ENCODE measurements at regions not wholly inside any gene's neighbourhood (a gene's known extent, or its start where the extent isn't known, plus 50 kb on each side); places are given as distances from the start of the nearest gene placed in this dataset.

- TF ChIP-seq ISL1 (CRISPR knock-in tag; IDR thresholded peaks at IDR 0.05) (no peak), PATZ1 (CRISPR knock-in tag; IDR thresholded peaks at IDR 0.05; ENCODE audit: borderline replicate concordance) (no peak), ZFP3 (CRISPR knock-in tag; IDR thresholded peaks at IDR 0.05) (no peak), ARNTL (CRISPR knock-in tag; IDR thresholded peaks at IDR 0.05; ENCODE audit: borderline replicate concordance, low read depth) (no peak), ZNF8 (CRISPR knock-in tag; IDR thresholded peaks at IDR 0.05) (no peak), CREB5 (CRISPR knock-in tag; IDR thresholded peaks at IDR 0.05; ENCODE audit: low read depth) (no peak), TOX (CRISPR knock-in tag; IDR thresholded peaks at IDR 0.05; ENCODE audit: borderline replicate concordance) (no peak), ZC3H10 (CRISPR knock-in tag; IDR thresholded peaks at IDR 0.05) (no peak), ZFP30 (CRISPR knock-in tag; IDR thresholded peaks at IDR 0.05) (no peak), PPARA (CRISPR knock-in tag; IDR thresholded peaks at IDR 0.05; ENCODE audit: borderline replicate concordance) (no peak)
- ATAC-seq = no peak
Measured at GRCh38 chr1:201606096-201606495, 67.2 kb downstream of the NAV1 start.

- no peak for ATAC-seq
- TF ChIP-seq ESRRG (CRISPR knock-in tag; IDR thresholded peaks at IDR 0.05) (no peak), TCF4 (CRISPR knock-in tag; IDR thresholded peaks at IDR 0.05; ENCODE audit: borderline replicate concordance) (no peak), ARNTL (CRISPR knock-in tag; IDR thresholded peaks at IDR 0.05; ENCODE audit: borderline replicate concordance, low read depth) (no peak), CSRNP3 (CRISPR knock-in tag; IDR thresholded peaks at IDR 0.05) (no peak), RARB (CRISPR knock-in tag; IDR thresholded peaks at IDR 0.05) (no peak), ZNF70 (CRISPR knock-in tag; IDR thresholded peaks at IDR 0.05) (no peak), SNAI2 (CRISPR knock-in tag; IDR thresholded peaks at IDR 0.05) (no peak), TOX (CRISPR knock-in tag; IDR thresholded peaks at IDR 0.05; ENCODE audit: borderline replicate concordance) (no peak), PPARA (CRISPR knock-in tag; IDR thresholded peaks at IDR 0.05; ENCODE audit: borderline replicate concordance) (no peak), GLIS3 (CRISPR knock-in tag; IDR thresholded peaks at IDR 0.05) (no peak), ZNF565 (CRISPR knock-in tag; conservative IDR thresholded peaks at IDR 0.05; ENCODE audit: low read depth) (no peak)
Measured at GRCh38 chr1:201606623-201607022, 67.7 kb downstream of the NAV1 start.

GRCh38 chr1:201608635-201609395, 69.9 kb downstream of the NAV1 start:
- TF ChIP-seq TOX (CRISPR knock-in tag; IDR thresholded peaks at IDR 0.05; ENCODE audit: borderline replicate concordance) (no peak), CREB5 (CRISPR knock-in tag; IDR thresholded peaks at IDR 0.05; ENCODE audit: low read depth) (no peak), ZNF8 (CRISPR knock-in tag; IDR thresholded peaks at IDR 0.05) (no peak), PPARA (CRISPR knock-in tag; IDR thresholded peaks at IDR 0.05; ENCODE audit: borderline replicate concordance) (no peak), CSDC2 (CRISPR knock-in tag; IDR thresholded peaks at IDR 0.05) (no peak), GLIS3 (CRISPR knock-in tag; IDR thresholded peaks at IDR 0.05) (no peak), ARNTL (CRISPR knock-in tag; IDR thresholded peaks at IDR 0.05; ENCODE audit: borderline replicate concordance, low read depth) (no peak), RARB (CRISPR knock-in tag; IDR thresholded peaks at IDR 0.05) (no peak), TCF4 (CRISPR knock-in tag; IDR thresholded peaks at IDR 0.05; ENCODE audit: borderline replicate concordance) (no peak), POU6F1 (CRISPR knock-in tag; IDR thresholded peaks at IDR 0.05; ENCODE audit: borderline replicate concordance, low read depth) (no peak), ZFP30 (CRISPR knock-in tag; IDR thresholded peaks at IDR 0.05) (no peak), ISL1 (CRISPR knock-in tag; IDR thresholded peaks at IDR 0.05) (no peak), ESRRG (CRISPR knock-in tag; IDR thresholded peaks at IDR 0.05) (no peak)
- peak; percentile 62 for ATAC-seq
